ENCODE measurements at regions not wholly inside any gene's neighbourhood (a gene's known extent, or its start where the extent isn't known, plus 50 kb on each side); places are given as distances from the start of the nearest gene placed in this dataset.

DNA sequence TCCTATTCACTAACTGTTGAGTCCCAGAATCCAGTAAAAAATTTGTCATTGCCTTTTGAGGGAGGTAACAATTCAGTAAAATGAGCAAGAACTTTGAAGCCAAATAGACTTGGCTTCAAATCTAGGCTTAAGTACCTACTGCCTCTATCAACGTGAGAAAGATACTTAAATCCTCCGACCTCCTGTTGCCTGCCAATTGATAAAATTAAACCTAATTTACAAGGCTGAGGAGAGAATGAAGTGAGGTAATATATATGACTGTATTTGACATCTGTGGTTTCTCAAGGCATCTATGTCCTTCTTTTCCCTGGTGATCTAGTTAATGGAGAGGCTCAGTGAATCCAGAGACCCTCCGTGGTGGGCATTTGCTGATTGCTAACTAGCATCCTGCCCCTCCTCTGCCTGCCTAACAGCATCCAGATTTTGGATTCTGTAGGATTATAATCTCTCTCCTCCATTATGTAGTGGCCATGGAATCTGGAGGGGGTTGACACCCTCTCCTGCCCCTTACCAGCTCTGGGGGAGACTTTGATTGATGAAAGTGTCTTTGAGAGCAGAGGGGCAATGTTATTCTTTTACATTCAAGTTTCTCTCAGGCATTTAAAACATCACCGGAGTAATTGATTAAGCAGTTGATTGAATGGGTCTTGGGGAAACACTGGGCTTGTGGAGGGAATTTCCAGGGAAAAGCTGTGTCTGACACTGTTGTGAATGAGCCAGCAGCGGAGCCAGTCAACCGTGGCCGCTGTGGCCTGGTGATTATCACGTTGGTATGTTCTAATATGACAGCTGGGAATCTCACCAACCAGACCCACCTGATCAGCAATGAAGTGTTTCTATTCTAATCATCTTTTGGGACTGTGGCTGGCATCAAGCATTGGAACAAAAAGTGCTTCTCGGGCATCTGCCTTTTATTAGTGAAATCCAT, 140.7 kb upstream of the FAM78B start:
- TF ChIP-seq FOXJ3 (CRISPR knock-in tag; IDR thresholded peaks at IDR 0.05; ENCODE audit: borderline replicate concordance) (no peak), ZBTB33 (CRISPR knock-in tag; IDR thresholded peaks at IDR 0.05) (no peak), RCOR2 (CRISPR knock-in tag; IDR thresholded peaks at IDR 0.05) (no peak)

All from HepG2 (cell line).